ENCODE measurements at regions not wholly inside any gene's neighbourhood (a gene's known extent, or its start where the extent isn't known, plus 50 kb on each side); places are given as distances from the start of the nearest gene placed in this dataset.

DNA sequence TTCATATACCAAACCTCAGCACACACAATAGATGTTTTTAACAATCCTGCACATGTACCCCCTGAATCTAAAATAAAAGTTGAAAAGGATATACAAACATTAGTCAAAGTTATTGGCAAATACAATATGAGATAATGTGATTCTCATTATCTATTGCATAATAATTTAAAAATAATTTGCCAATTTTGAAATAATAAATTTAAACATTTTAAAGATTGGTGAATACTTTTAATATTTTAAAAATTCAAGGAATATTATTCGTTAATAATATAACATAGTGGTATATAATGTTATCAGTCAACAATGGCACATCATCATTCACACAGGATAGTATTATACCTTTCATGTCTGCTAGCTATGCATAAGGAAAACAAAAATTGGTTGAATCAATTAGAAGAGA lies 207.0 kb upstream of the SP8 start:
- ATAC-seq (no peak), DNase-seq (no peak)
- no peaks in the 10 kb centered on the region for H3K27me3 ChIP-seq (ENCODE audit: control insufficient read depth, insufficient read depth, low read length)
- Mint-ChIP-seq H3K9me3 (no peaks in the 10 kb centered on the region), H3K36me3 (no peaks in the 10 kb centered on the region), H3K4me3 (no peak overlapping the region), H3K4me1 (no peaks in the 10 kb centered on the region), H3K27ac (no peak overlapping the region), H3K27me3 (ENCODE audit: low read depth in 2 of 2) (no peaks in the 10 kb centered on the region)
- TF ChIP-seq, protein P1, sequence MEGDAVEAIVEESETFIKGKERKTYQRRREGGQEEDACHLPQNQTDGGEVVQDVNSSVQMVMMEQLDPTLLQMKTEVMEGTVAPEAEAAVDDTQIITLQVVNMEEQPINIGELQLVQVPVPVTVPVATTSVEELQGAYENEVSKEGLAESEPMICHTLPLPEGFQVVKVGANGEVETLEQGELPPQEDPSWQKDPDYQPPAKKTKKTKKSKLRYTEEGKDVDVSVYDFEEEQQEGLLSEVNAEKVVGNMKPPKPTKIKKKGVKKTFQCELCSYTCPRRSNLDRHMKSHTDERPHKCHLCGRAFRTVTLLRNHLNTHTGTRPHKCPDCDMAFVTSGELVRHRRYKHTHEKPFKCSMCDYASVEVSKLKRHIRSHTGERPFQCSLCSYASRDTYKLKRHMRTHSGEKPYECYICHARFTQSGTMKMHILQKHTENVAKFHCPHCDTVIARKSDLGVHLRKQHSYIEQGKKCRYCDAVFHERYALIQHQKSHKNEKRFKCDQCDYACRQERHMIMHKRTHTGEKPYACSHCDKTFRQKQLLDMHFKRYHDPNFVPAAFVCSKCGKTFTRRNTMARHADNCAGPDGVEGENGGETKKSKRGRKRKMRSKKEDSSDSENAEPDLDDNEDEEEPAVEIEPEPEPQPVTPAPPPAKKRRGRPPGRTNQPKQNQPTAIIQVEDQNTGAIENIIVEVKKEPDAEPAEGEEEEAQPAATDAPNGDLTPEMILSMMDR (IDR thresholded peaks at IDR 0.05): no peak
- intact Hi-C loops (cut with micrococcal nuclease): no loop called here
- H3K4me3 ChIP-seq (ENCODE audit: low read length): no peak overlapping the region
- WGBS (ENCODE audit: insufficient coverage): no CpG with 5 or more reads among the region's 1 CpG
- no peaks in the 10 kb centered on the region for H3K4me1 ChIP-seq (ENCODE audit: control insufficient read depth, insufficient read depth, low read length)
- no peaks in the 10 kb centered on the region for H3K9me3 ChIP-seq (ENCODE audit: control insufficient read depth, insufficient read depth, low read length)
- no peak overlapping the region for H3K27ac ChIP-seq (ENCODE audit: low read length)
- no peaks in the 10 kb centered on the region for H3K36me3 ChIP-seq (ENCODE audit: control insufficient read depth, insufficient read depth, low read length)

GRCh38 chr7:20998309-20998708 lies 211.6 kb upstream of the SP8 start:
- intact Hi-C loops (cut with micrococcal nuclease): no loop called here
- Mint-ChIP-seq H3K36me3 (no peaks in the 10 kb centered on the region), H3K4me1 (no peaks in the 10 kb centered on the region), H3K27me3 (ENCODE audit: low read depth in 2 of 2) (no peaks in the 10 kb centered on the region), H3K9me3 (peaks cover 0 to 5% of the 10 kb centered on the region in 2 donors), H3K27ac (no peak overlapping the region), H3K4me3 (no peak overlapping the region)
- DNase-seq (no peak), ATAC-seq (no peak)
- Histone ChIP-seq H3K9me3 (ENCODE audit: control insufficient read depth, insufficient read depth, low read length) (peaks cover under 1% of the 10 kb centered on the region), H3K36me3 (ENCODE audit: control insufficient read depth, insufficient read depth, low read length) (no peaks in the 10 kb centered on the region), H3K27ac (ENCODE audit: low read length) (no peak overlapping the region), H3K4me1 (ENCODE audit: control insufficient read depth, insufficient read depth, low read length) (no peaks in the 10 kb centered on the region), H3K27me3 (ENCODE audit: control insufficient read depth, insufficient read depth, low read length) (no peaks in the 10 kb centered on the region), H3K4me3 (ENCODE audit: low read length) (no peak overlapping the region)
- 50% methylated on average over 1 of the region's 1 CpG for WGBS (ENCODE audit: insufficient coverage)
- TF ChIP-seq, protein P1 (IDR thresholded peaks at IDR 0.05): no peak

- Mint-ChIP-seq H3K27me3 (ENCODE audit: low read depth in 2 of 2) (no peaks in the 10 kb centered on the region), H3K9me3 (peaks cover 11 to 12% of the 10 kb centered on the region in 2 donors), H3K4me1 (no peaks in the 10 kb centered on the region), H3K4me3 (no peak overlapping the region), H3K36me3 (no peaks in the 10 kb centered on the region), H3K27ac (no peak overlapping the region)
- Histone ChIP-seq H3K4me1 (ENCODE audit: control insufficient read depth, insufficient read depth, low read length) (no peaks in the 10 kb centered on the region), H3K4me3 (ENCODE audit: low read length) (no peak overlapping the region), H3K27me3 (ENCODE audit: control insufficient read depth, insufficient read depth, low read length) (no peaks in the 10 kb centered on the region), H3K27ac (ENCODE audit: low read length) (no peak overlapping the region), H3K9me3 (ENCODE audit: control insufficient read depth, insufficient read depth, low read length) (no peaks in the 10 kb centered on the region), H3K36me3 (ENCODE audit: control insufficient read depth, insufficient read depth, low read length) (no peaks in the 10 kb centered on the region)
- ATAC-seq (no peak), DNase-seq (no peak)
- intact Hi-C loops (cut with micrococcal nuclease): no loop called here
- WGBS (ENCODE audit: insufficient coverage): 96% methylated on average over 4 of the region's 4 CpGs
- TF ChIP-seq, protein P1 (IDR thresholded peaks at IDR 0.05): no peak
Observed at GRCh38 chr7:21011153-21011552, 224.5 kb upstream of the SP8 start.

DNA sequence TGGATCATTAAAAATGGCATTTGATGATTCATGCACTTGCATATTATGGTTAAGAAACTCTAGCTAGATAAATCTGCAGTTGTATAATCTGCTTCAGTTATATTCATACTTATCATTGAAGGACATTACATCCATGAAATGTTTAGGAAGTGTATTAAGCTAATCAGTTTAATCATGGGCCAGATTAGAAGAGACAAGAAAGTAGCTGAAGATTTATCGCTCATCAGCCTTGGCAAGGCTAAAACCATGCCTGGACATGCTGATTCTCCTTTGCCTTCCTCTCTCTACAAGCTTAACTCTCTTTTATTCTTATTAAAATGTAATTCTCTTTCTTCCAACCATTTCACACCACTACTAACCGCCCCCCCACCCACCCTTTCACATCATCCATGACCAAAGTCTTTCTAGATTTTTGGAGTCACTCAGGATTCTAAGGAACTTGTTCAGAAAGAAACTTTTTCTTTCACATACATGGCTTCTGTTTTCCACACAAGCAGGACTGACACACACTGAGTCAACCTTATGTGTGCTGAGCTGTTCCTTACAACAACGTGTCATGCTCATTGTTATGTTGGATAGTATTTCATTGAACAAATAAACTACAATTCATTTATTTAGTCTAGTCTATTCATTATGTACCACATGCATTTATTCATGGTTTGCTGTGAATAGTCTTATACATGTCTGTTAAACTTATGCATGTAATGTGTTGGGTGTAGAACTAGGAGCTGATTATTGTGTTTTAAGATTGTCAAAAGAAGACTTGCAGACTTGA lies 227.3 kb upstream of the SP8 start:
- H3K36me3 Mint-ChIP-seq: no peaks in the 10 kb centered on the region
- WGBS (ENCODE audit: insufficient coverage): 66% methylated on average over 3 of the region's 3 CpGs
- DNase-seq (no peak), ATAC-seq (no peak)
- no peaks in the 10 kb centered on the region for H3K4me1 Mint-ChIP-seq
- no peak overlapping the region for H3K4me3 Mint-ChIP-seq
- H3K27me3 Mint-ChIP-seq (ENCODE audit: low read depth in 2 of 2): no peaks in the 10 kb centered on the region
- intact Hi-C loops (cut with micrococcal nuclease): no loop called here
- no peak overlapping the region for H3K4me3 ChIP-seq (ENCODE audit: low read length)
- H3K36me3 ChIP-seq (ENCODE audit: control insufficient read depth, insufficient read depth, low read length): no peaks in the 10 kb centered on the region
- no peaks in the 10 kb centered on the region for H3K9me3 ChIP-seq (ENCODE audit: control insufficient read depth, insufficient read depth, low read length)
- TF ChIP-seq, protein P1 (IDR thresholded peaks at IDR 0.05): no peak
- no peaks in the 10 kb centered on the region for H3K27me3 ChIP-seq (ENCODE audit: control insufficient read depth, insufficient read depth, low read length)
- no peak overlapping the region for H3K27ac Mint-ChIP-seq
- H3K27ac ChIP-seq (ENCODE audit: low read length): no peak overlapping the region
- no peaks in the 10 kb centered on the region for H3K4me1 ChIP-seq (ENCODE audit: control insufficient read depth, insufficient read depth, low read length)
- peaks cover 2 to 6% of the 10 kb centered on the region in 2 donors for H3K9me3 Mint-ChIP-seq
